ENCODE measurements at regions not wholly inside any gene's neighbourhood (a gene's known extent, or its start where the extent isn't known, plus 50 kb on each side); places are given as distances from the start of the nearest gene placed in this dataset.

DNA sequence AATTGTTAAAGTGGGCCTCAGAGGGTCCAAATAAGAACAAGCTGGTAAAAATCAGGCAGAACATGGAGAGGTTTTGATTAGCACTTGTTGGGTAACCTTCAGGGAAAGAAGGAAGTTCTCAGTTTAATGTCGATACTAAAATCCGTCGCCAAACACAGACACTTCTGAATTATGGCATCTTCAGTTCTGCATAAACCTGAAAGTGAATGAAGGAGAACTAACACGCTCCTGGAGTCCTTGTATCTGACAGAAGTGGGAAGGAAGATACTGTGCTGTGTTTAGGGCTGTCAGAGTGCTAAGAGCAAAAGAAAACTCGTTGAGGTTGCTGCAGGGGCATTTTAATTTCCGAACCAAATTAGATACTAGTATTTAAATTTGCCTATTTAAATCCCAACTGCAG lies 106.2 kb downstream of the TMA16 start:
- POLR2A ChIA-PET: no interaction called here
- H3K4me3 ChIP-seq (ENCODE audit: low read depth, low read length): no peak overlapping the region
- TF ChIP-seq, protein P1, sequence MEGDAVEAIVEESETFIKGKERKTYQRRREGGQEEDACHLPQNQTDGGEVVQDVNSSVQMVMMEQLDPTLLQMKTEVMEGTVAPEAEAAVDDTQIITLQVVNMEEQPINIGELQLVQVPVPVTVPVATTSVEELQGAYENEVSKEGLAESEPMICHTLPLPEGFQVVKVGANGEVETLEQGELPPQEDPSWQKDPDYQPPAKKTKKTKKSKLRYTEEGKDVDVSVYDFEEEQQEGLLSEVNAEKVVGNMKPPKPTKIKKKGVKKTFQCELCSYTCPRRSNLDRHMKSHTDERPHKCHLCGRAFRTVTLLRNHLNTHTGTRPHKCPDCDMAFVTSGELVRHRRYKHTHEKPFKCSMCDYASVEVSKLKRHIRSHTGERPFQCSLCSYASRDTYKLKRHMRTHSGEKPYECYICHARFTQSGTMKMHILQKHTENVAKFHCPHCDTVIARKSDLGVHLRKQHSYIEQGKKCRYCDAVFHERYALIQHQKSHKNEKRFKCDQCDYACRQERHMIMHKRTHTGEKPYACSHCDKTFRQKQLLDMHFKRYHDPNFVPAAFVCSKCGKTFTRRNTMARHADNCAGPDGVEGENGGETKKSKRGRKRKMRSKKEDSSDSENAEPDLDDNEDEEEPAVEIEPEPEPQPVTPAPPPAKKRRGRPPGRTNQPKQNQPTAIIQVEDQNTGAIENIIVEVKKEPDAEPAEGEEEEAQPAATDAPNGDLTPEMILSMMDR (IDR thresholded peaks at IDR 0.05; ENCODE audit: insufficient read depth, low read depth, low read length): no peak
- H3K27me3 ChIP-seq (ENCODE audit: control insufficient read depth, insufficient read depth, low read length): no peaks in the 10 kb centered on the region
- CTCF ChIA-PET: no interaction called here
- DNase-seq (ENCODE audit: low read depth): no peak
- no peaks in the 10 kb centered on the region for H3K36me3 ChIP-seq (ENCODE audit: control insufficient read depth, insufficient read depth, low read length)

DNA sequence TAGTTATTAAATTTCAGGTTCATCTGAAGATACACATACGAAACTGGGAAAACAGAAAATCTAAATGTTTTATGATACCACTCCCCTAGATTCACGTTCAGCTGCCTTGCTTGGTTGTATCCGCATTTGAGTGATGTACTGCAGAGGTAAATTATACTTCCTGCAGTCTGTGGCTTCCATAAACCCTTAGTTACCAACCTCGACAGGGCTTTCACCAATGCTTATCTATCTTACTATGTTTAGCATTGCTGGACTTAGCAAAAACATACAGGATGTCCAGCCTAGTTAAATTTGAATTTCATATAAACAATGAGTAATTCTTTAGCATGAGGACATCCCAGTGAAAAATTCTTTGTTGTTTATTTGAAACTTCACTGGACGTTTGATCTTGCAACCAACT lies 108.8 kb downstream of the TMA16 start:
- ChIA-PET POLR2A (no interaction called here), CTCF (no interaction called here)
- no peaks in the 10 kb centered on the region for H3K36me3 ChIP-seq (ENCODE audit: control insufficient read depth, insufficient read depth, low read length)
- TF ChIP-seq, protein P1 (IDR thresholded peaks at IDR 0.05; ENCODE audit: insufficient read depth, low read depth, low read length): no peak
- DNase-seq (ENCODE audit: low read depth): no peak
- H3K4me3 ChIP-seq (ENCODE audit: low read depth, low read length): no peak overlapping the region
- H3K27me3 ChIP-seq (ENCODE audit: control insufficient read depth, insufficient read depth, low read length): no peaks in the 10 kb centered on the region

DNA sequence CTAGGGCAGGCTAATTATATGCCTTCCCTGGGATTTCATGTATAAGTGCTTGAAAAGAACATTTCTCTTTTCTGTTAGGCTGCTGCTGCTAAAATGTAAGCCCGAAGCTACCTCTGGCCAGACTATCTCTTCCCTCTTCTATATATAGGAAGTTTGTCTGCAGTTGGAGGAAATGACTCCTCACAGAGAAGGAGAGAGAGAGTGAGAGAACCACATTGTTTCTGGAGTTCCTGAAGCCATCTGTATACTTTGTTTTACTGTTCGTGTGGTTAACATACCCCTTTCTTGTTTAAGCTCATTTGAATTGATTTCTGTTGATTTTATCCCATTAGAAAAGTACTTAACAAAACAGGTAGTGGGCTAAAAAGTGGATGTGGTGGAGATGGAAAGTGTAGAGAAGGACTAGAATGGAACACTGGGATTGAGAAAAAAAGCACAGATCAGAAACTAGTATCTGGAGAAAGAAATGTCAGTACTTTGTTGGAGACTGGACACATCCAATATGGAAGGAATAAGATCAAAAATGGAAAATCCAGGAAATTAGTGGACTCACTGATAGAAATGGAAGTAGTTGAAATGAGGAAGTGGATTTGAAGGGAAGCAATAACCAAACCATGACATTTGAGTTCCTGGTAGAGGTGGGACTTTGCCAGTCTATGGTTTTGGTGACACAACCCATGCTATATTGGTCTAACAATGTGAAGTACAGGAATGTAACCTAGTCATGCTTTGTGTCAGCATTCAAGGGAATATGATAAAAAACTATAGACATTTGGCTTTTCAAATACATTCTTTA lies 112.6 kb downstream of the TMA16 start:
- no peak for DNase-seq (ENCODE audit: low read depth)
- CTCF ChIA-PET: no interaction called here
- H3K4me3 ChIP-seq (ENCODE audit: low read depth, low read length): no peak overlapping the region

DNA sequence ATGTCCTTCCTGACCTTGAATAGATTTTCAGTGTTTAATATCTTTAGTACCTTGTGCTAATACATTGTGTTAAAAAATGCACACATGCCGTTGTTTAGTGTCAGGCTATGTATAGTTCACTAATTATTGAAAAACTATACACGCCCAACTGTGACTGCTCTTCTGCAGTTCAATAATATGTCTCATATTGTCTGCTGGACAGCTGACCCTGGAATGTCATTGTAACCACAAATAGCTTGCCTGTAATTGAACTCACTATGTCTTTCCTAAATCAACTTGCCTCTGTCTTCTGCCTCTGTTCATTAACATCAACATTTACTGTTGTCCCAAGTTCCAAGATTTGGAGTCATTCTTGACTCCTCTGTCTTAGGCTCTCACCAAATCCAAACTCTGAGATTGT lies 114.5 kb downstream of the TMA16 start:
- TF ChIP-seq, protein P1 (IDR thresholded peaks at IDR 0.05; ENCODE audit: insufficient read depth, low read depth, low read length): no peak
- no peak overlapping the region for H3K4me3 ChIP-seq (ENCODE audit: low read depth, low read length)
- H3K36me3 ChIP-seq (ENCODE audit: control insufficient read depth, insufficient read depth, low read length): no peaks in the 10 kb centered on the region
- no peaks in the 10 kb centered on the region for H3K27me3 ChIP-seq (ENCODE audit: control insufficient read depth, insufficient read depth, low read length)
- POLR2A ChIA-PET: no interaction called here
- CTCF ChIA-PET: no interaction called here
- DNase-seq (ENCODE audit: low read depth): no peak

More for the DNA sequence above, 112.6 kb downstream of the TMA16 start:
- TF ChIP-seq, protein P1 (IDR thresholded peaks at IDR 0.05; ENCODE audit: insufficient read depth, low read depth, low read length): no peak
- no peaks in the 10 kb centered on the region for H3K27me3 ChIP-seq (ENCODE audit: control insufficient read depth, insufficient read depth, low read length)
- no peaks in the 10 kb centered on the region for H3K36me3 ChIP-seq (ENCODE audit: control insufficient read depth, insufficient read depth, low read length)
- POLR2A ChIA-PET: no interaction called here

DNA sequence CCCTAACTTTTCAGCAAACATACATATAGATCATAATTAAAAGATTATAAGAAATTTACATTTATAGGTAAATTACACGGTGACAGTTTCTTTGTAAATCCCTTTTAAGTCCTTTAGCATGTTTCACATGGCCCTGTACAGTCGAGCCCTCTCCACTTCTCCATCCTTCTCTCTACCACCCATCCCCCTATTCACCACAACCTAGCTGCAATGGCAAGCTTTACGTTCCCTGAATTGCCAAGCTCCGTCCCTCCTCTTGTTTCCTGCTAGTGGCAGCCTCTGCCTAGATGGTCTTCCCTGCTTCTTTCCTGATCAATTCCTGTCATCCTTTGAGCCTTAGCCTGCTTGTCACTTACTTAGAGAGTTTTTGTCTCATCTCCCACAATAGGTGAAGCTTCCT lies 116.2 kb downstream of the TMA16 start:
- TF ChIP-seq, protein P1 (IDR thresholded peaks at IDR 0.05; ENCODE audit: insufficient read depth, low read depth, low read length): no peak
- Histone ChIP-seq H3K4me3 (ENCODE audit: low read depth, low read length) (no peak overlapping the region), H3K27me3 (ENCODE audit: control insufficient read depth, insufficient read depth, low read length) (no peaks in the 10 kb centered on the region), H3K36me3 (ENCODE audit: control insufficient read depth, insufficient read depth, low read length) (no peaks in the 10 kb centered on the region)
- DNase-seq (ENCODE audit: low read depth): no peak
- CTCF ChIA-PET: no interaction called here
- POLR2A ChIA-PET: no interaction called here

Data from BJ (cell line).